Jurkat, Clone E6-1 (cell line): ENCODE measurements at regions not wholly inside any gene's neighbourhood (a gene's known extent, or its start where the extent isn't known, plus 50 kb on each side); places are given as distances from the start of the nearest gene placed in this dataset.
"Not testable (repeated sequence)": the region's sequence is repeated elsewhere in the genome, so short reads cannot be mapped to it uniquely, and the experiment has no call there.

Experiments
- DNase-seq: peaks from one replicate; pipeline ENCODE4 v3.0.0-alpha.2; 2011; ENCODE audit warnings: low read depth, low spot score
- H3K4me3 ChIP-seq: 2 replicates; pipeline ENCODE4 v1.5.1; 2011; ENCODE audit warnings: mild to moderate bottlenecking, low read length, control low read depth, moderate library complexity

- no peak for DNase-seq
- no peak overlapping the region for H3K4me3 ChIP-seq
These were observed 1683.8 kb upstream of the SEL1L start for GRCh38 chr14:83217492-83217891.

GRCh38 chr14:83247924-83248639 is 1714.4 kb upstream of the SEL1L start:
- no peak for DNase-seq
- H3K4me3 ChIP-seq, result no peak overlapping the region

DNA sequence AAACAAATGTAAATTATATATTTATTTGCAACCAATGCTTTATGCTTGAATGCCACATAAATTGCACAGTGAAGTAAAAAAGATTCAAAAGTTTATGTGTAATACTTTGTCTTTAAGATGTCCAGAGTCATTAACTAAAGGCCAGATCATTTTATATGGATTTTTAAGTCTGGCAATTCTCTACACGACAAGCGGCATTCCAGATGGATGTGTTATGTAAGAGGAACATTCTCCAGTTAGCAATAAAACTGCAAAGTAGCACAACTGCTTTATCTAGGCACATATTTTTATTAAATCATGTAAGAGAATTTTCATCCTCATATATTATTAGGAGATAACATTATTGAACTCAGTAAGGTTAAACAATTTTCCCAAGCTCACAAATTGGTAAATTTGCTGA is 1717.7 kb upstream of the SEL1L start:
- no peak for DNase-seq
- H3K4me3 ChIP-seq, result no peak overlapping the region

GRCh38 chr14:83253870-83254269 is 1720.2 kb upstream of the SEL1L start:
- DNase-seq, result no peak
- H3K4me3 ChIP-seq, result no peak overlapping the region

DNA sequence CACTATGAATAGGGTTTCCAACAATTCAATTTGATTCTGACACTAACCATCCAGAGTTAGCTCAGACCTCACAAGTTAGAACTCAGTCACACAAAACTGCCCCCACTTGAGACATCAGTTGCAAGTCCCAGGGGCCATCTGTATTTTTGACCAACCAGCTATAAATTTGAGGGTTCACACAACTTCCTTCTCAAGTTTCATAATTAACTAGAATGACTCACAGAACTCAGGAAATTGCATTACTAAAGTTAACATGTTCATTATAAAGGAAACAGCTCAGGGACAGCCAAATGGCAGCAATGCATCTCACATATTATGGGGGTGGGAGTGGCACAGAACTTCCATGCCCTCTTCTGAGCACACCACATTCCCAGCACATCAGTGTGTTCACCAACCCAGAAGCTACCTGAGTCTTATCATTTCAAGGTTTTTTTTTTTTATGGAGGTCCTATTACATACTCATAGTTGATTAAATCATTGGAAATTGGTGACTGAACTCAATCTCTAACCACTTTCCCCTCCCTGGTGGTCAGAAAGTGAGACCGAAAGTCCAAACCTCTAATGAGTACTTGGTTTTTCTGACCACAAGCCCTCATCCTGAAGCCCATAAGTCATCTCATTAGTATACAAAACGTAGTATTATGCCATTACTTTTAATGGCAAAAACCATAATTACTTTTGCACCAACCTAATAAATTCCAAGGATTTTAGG is 1721.5 kb upstream of the SEL1L start:
- no peak for DNase-seq
- no peak overlapping the region for H3K4me3 ChIP-seq

DNA sequence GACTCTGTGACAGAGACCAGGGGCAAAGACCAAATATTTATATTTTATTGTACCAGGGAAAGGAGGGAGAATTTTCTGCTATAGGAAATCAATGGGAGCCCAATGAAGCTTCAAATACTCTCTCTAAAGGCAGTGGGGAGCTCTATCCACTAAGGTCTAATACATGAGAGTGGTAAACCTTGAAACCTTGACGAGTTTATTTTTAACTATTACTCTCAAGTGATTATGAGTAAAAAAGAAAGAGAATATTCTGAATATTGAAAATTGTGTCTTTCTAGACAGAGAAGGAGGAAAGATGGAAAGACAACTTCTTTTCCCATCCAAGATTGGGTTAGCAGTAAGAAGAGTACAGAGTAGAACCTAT is 1722.1 kb upstream of the SEL1L start:
- no peak overlapping the region for H3K4me3 ChIP-seq
- no peak for DNase-seq

GRCh38 chr14:83257466-83258439 is 1724.1 kb upstream of the SEL1L start:
- DNase-seq, result no peak
- no peak overlapping the region for H3K4me3 ChIP-seq

DNA sequence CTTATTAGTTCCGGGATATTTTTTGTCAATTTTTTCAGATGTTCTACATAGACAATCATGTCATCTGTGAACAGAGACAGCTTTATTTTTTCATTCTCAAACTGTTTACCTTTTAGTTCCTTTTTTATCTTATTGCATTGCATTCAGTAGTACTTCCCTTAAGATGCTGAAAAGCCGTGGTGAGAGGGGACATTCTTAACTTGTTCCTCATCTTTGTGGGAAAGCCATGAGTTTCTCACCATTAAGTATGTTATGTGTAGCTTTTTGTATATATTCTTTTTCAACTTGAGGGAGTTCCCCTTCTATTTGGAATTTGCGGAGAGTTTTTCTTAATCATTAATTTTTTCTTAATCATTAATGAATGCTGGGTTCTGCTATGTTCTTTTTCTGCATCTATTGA is 1727.1 kb upstream of the SEL1L start:
- DNase-seq, result no peak
- H3K4me3 ChIP-seq, result no peak overlapping the region

GRCh38 chr14:83269583-83269982 is 1735.9 kb upstream of the SEL1L start:
- DNase-seq, result no peak
- no peak overlapping the region for H3K4me3 ChIP-seq

DNA sequence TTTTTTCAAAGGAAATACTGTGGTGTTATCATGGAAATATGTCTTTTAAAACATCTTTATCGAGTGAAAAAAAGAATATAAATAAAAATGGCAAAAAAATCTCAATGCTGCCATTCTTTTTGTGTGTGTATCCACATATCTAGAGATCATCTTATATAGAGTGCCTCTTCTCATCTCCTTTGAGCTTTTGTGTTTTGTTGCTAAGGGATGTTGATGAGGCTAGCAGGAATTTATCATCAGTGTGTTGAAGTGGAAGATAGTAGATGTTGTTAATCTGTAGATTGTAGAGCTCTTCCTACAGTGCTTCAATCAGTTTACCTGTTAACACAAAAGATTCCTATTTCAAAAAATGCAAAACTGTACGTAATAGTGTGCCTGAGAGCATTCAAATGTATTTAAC is 1738.0 kb upstream of the SEL1L start:
- DNase-seq, result no peak
- H3K4me3 ChIP-seq, result no peak overlapping the region

DNA sequence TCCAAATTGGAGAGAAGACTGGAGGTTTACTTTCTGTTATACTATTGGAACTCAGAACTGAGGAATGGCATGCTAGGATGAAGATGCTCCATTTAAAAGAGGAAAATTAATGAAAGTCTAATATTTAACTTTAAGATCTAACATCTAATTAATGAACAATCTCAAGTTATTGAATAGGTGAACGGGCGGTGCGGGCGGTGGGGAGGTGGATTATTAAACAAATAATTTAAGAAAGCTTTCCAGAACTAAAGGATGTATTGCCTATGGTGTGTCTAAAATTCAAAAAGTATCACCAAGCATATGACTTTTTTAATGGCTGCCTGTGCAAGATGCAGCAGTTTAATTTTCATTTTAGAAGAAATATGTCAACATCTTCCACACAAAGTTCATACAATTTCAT is 1747.1 kb upstream of the SEL1L start:
- H3K4me3 ChIP-seq, result no peak overlapping the region
- no peak for DNase-seq

- no peak for DNase-seq
- no peak overlapping the region for H3K4me3 ChIP-seq
These were observed 1749.1 kb upstream of the SEL1L start for GRCh38 chr14:83282706-83283105.

DNA sequence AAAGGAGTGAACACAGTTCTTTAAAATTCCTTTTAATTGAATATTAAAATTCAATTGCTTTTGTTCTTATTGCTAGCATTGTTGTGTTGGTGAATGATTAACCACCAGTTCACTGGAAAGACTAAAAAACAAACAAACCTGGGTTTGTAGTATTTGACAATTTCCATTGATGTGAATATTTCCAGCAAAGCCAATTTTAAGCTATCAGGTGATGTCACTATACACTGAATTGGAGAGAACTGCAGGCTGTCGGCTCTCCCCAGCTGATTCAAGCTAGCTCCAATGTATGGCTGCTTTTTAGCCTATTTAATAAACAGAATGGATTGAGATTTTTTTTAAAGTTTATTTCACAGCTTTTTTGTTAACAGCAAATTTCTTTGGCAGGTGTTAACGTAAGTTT is 1753.6 kb upstream of the SEL1L start:
- no peak overlapping the region for H3K4me3 ChIP-seq
- no peak for DNase-seq

DNA sequence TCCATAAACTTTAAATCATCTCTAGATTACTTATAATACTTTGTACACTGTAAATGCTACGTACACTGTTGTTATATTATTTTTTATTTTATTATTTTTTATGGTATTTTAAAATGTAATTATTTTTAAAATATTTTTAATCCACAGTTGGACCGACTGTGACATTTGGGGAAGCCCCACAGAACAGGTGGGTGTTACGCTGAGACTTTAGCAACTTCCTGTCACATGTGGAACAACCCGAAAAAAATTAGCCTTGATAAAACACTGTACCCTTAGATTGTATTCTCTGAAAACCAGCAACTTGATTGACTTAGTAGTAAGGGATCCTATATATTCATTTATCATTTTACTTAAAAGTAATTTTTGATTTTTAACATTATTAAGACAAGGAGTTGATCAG is 1755.7 kb upstream of the SEL1L start:
- no peak overlapping the region for H3K4me3 ChIP-seq
- DNase-seq, result no peak

GRCh38 chr14:83289896-83290295 is 1756.2 kb upstream of the SEL1L start:
- no peak for DNase-seq
- no peak overlapping the region for H3K4me3 ChIP-seq

DNA sequence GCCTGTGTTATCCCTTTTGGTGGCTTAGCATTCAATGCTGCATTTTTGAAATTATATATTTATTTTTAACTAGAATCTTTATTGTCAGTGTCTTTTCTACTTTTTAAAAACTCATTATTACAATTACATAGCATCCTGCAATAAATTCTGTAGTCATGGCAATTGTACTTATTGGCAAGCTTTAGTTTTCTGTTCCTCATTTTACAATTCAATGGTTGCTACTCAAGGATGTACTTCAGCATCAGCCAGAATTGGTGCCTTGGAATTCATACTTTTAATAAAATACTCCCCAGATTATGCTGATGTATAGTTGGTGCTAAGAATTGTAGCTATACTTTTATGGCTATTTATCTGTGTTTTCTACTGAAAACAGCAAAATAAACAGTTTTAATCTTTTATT is 1756.8 kb upstream of the SEL1L start:
- H3K4me3 ChIP-seq, result no peak overlapping the region
- no peak for DNase-seq

DNA sequence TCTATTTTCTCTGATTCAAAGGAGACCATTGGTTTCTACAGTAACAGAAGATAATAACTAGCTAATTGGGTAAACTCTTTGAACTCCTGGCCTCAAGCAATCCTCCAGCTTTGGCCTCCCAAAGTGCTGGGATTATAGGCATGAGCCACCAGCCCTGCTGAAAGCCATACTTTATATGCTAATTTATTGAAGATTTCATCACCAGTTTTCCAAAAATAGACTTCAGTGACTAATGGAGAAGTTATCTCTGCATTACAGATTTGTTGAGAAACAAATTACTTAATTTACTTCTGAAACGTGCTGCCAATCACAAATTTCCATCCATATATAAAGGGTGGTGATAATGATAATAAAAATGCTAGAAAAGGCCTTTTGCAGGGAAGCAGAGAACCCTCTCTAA is 1758.1 kb upstream of the SEL1L start:
- no peak overlapping the region for H3K4me3 ChIP-seq
- DNase-seq, result no peak

- DNase-seq, result no peak
- H3K4me3 ChIP-seq, result no peak overlapping the region
These were observed 1761.3 kb upstream of the SEL1L start for GRCh38 chr14:83294941-83295340.

DNA sequence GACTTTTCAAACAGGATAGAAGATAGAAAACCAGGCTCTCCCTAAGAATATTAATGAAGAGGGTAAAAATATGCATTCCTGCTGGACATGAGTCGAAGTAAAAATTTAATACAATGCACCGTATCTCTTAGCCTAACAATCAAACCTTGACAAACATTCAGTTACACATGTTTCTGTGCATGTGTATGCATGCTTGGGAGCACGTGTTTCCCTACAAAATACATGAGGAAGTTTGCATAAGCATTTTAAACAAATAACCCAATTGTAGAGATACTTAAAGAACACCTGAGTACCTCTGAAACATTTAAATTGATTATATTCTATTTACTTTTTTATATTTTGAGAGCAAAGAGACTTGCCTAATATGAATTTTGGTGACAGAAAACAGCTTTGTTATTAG is 1763.7 kb upstream of the SEL1L start:
- DNase-seq, result no peak
- H3K4me3 ChIP-seq, result no peak overlapping the region

DNA sequence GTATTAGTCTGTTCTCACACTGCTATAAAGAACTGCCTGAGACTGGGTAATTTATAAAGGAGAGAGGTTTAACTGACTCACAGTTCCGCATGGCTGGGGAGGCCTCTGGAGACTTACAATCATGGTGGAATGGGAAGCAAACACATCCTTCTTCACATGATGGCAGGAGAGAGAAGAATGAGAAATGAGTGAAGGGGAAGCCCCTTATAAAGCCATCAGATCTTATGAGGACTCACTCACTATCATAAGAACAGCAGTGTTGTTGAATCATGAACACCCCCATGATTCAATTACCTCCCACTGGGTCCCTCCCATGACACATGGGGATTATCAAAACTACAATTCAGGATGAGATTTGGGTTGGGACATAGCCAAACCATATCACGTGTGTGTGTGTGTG is 1764.4 kb upstream of the SEL1L start:
- DNase-seq, H3K4me3 ChIP-seq: not testable (repeated sequence)
